CD4-positive, alpha-beta T cell (primary cell): ENCODE measurements at regions not wholly inside any gene's neighbourhood (a gene's known extent, or its start where the extent isn't known, plus 50 kb on each side); places are given as distances from the start of the nearest gene placed in this dataset.

Source experiments
- ATAC-seq: fragments of 200-7000 bp; cut with Tn5 transposase; one replicate; pipeline ENCODE4 v1.10.0; 2022; ENCODE audit warnings: mild to moderate bottlenecking; ENCODE audit not compliant: poor library complexity
- CTCF ChIA-PET: fragments of 350-600 bp; sonication (Branson Sonifier 250); formaldehyde crosslinking; loops from one replicate; lab custom pipeline; 2021; ENCODE audit warnings: antibody characterized with exemption, inconsistent platforms; lab: Charles Lee
- POLR2A ChIA-PET: fragments of 350-600 bp; sonication (Branson Sonifier 250); formaldehyde crosslinking; loops from one replicate; lab custom pipeline; 2021; ENCODE audit warnings: antibody characterized with exemption, inconsistent platforms; lab: Charles Lee
- DNase-seq, 14 experiments: peaks; one replicate each; pipeline ENCODE4 v3.0.0-alpha.2; 2013 to 2020; ENCODE audit warnings: mixed read lengths in 2 of 14
- H3K27ac ChIP-seq, 2 donors: one replicate each; pipeline versions ENCODE4 v1.5.1 to v1.7.0; 2013; ENCODE audit warnings: low read length in 2 of 2, low read depth in 1 of 2, mild to moderate bottlenecking in 1 of 2
- H3K27me3 ChIP-seq, 2 experiments: 1 replicate in 1 of 2; 2 replicates in 1 of 2; pipeline versions ENCODE4 v1.6.1 to v1.7.0; 2013; ENCODE audit warnings: low read length in 2 of 2, control low read depth in 1 of 2, mild to moderate bottlenecking in 1 of 2, moderate library complexity in 1 of 2; ENCODE audit not compliant: insufficient read depth in 2 of 2, control insufficient read depth in 1 of 2
- H3K36me3 ChIP-seq: one replicate; pipeline ENCODE4 v1.6.1; 2013; ENCODE audit warnings: low read length, control low read depth; ENCODE audit not compliant: insufficient read depth
- H3K4me1 ChIP-seq: one replicate; pipeline ENCODE4 v1.6.1; 2013; ENCODE audit warnings: low read length, control low read depth; ENCODE audit not compliant: insufficient read depth
- H3K4me3 ChIP-seq: one replicate; pipeline ENCODE4 v1.5.1; 2013; ENCODE audit warnings: mild to moderate bottlenecking, low read length, moderate library complexity
- H3K9me3 ChIP-seq, 2 experiments: 1 replicate in 1 of 2; 2 replicates in 1 of 2; pipeline versions ENCODE4 v1.6.1 to v1.7.0; 2013; ENCODE audit warnings: low read length in 2 of 2, mild to moderate bottlenecking in 2 of 2, control low read depth in 1 of 2, moderate library complexity in 1 of 2; ENCODE audit not compliant: control insufficient read depth in 1 of 2, insufficient read depth in 1 of 2
- H3K27ac Mint-ChIP-seq: one replicate; pipeline ENCODE4 v1.8.0; 2020; ENCODE audit warnings: mixed read lengths
- H3K27me3 Mint-ChIP-seq: one replicate; pipeline ENCODE4 v1.8.0; 2021; ENCODE audit warnings: mixed read lengths
- H3K36me3 Mint-ChIP-seq: one replicate; pipeline ENCODE4 v1.8.0; 2021; ENCODE audit warnings: low read depth, mixed read lengths
- H3K4me1 Mint-ChIP-seq: one replicate; pipeline ENCODE4 v1.8.0; 2021; ENCODE audit warnings: low read depth, mixed read lengths
- H3K4me3 Mint-ChIP-seq: one replicate; pipeline ENCODE4 v1.8.0; 2020; ENCODE audit warnings: mild to moderate bottlenecking, mixed read lengths
- H3K9me3 Mint-ChIP-seq: one replicate; pipeline ENCODE4 v1.8.0; 2020; ENCODE audit warnings: mixed read lengths
- CTCF ChIP-seq: fragments of 200-600 bp; IDR thresholded peaks from one replicate; pipeline ENCODE4 v1.8.0; 2022; ENCODE audit warnings: antibody characterized with exemption, mild to moderate bottlenecking
- intact Hi-C, 2 experiments: fragments of 100-400 bp; cut with DNase I in 1 of 2; cut with micrococcal nuclease in 1 of 2; formaldehyde crosslinking; loops; one replicate each; pipeline versions ENCODE4 v1.15.1 to v1.9.0; 2023 to 2025; cut with DNase I, micrococcal nuclease

DNA sequence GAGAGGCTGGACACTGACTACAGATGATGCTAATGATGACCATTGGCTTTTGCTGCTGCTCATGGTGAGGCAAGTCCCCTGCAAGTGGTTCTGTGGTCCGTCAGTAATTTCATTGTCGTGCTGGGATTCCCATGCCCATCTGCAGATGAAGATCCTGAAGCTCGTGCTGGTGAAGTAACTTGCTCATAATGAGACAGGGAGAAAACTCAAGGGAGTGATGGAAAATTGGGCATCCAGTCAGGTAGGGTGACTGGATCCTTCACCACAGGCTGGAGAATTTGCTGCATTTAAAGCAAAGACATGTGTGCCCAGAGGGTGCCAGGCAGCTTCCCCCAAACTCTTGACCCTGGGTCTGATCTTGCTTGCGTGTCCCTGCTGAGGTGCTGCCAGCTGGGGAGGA is 125.6 kb downstream of the TSN start:
- no peak for DNase-seq
- Mint-ChIP-seq H3K27ac (no peak overlapping the region), H3K4me3 (no peak overlapping the region), H3K9me3 (no peaks in the 10 kb centered on the region), H3K36me3 (no peaks in the 10 kb centered on the region), H3K4me1 (no peaks in the 10 kb centered on the region), H3K27me3 (peaks cover 29% of the 10 kb centered on the region)
- Histone ChIP-seq H3K27ac (no peak overlapping the region), H3K27me3 (peaks cover 0 to 4% of the 10 kb centered on the region in 2 experiments), H3K4me3 (no peak overlapping the region), H3K36me3 (no peaks in the 10 kb centered on the region), H3K9me3 (no peaks in the 10 kb centered on the region), H3K4me1 (no peaks in the 10 kb centered on the region)
- no peak for ATAC-seq
- intact Hi-C loops: no loop called here
- ChIA-PET CTCF (no interaction called here), POLR2A (no interaction called here)
- TF ChIP-seq CTCF: no peak

GRCh38 chr2:121881950-121882349 is 126.5 kb downstream of the TSN start:
- H3K27ac Mint-ChIP-seq: no peak overlapping the region
- ATAC-seq (no peak), DNase-seq (no peak)
- no peaks in the 10 kb centered on the region for H3K36me3 Mint-ChIP-seq
- H3K4me3 Mint-ChIP-seq: no peak overlapping the region
- peaks cover 29% of the 10 kb centered on the region for H3K27me3 Mint-ChIP-seq
- H3K9me3 ChIP-seq: no peaks in the 10 kb centered on the region
- H3K4me1 Mint-ChIP-seq: no peaks in the 10 kb centered on the region
- H3K4me3 ChIP-seq: no peak overlapping the region
- intact Hi-C loops: no loop called here
- POLR2A ChIA-PET: no interaction called here
- peaks cover 0 to 5% of the 10 kb centered on the region in 2 experiments for H3K27me3 ChIP-seq
- CTCF ChIA-PET: no interaction called here
- H3K27ac ChIP-seq: no peak overlapping the region
- no peaks in the 10 kb centered on the region for H3K4me1 ChIP-seq
- no peaks in the 10 kb centered on the region for H3K9me3 Mint-ChIP-seq
- TF ChIP-seq CTCF: no peak
- no peaks in the 10 kb centered on the region for H3K36me3 ChIP-seq

DNA sequence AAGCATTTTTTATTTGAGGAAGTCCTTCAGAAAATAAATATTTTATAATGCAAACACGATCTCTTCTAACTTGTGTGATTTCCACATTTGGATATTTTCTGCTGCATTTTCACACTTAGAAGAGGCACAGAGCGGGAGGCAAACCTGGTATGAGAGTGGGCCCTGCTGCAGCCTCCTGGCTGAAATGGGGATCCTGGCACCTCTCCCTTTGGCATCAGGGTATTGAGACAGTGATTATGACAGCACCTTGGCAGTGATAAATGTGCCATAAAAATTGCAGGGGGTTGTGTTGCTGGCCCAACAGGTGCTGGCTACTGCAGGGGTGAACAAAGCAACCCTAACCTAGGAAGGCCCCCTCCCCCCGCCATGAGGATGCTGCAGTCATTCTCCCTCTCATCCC is 128.6 kb downstream of the TSN start:
- peaks cover 22% of the 10 kb centered on the region for H3K27me3 Mint-ChIP-seq
- H3K9me3 ChIP-seq: no peaks in the 10 kb centered on the region
- H3K4me3 ChIP-seq: no peak overlapping the region
- no peaks in the 10 kb centered on the region for H3K36me3 Mint-ChIP-seq
- no peaks in the 10 kb centered on the region for H3K36me3 ChIP-seq
- H3K9me3 Mint-ChIP-seq: no peaks in the 10 kb centered on the region
- ChIA-PET POLR2A (no interaction called here), CTCF (no interaction called here)
- no peaks in the 10 kb centered on the region for H3K4me1 ChIP-seq
- H3K27ac ChIP-seq: no peak overlapping the region
- DNase-seq (no peak), ATAC-seq (no peak)
- H3K4me3 Mint-ChIP-seq: no peak overlapping the region
- H3K27ac Mint-ChIP-seq: no peak overlapping the region
- no peak for TF ChIP-seq CTCF
- H3K4me1 Mint-ChIP-seq: no peaks in the 10 kb centered on the region
- peaks cover 0 to 5% of the 10 kb centered on the region in 2 experiments for H3K27me3 ChIP-seq
- intact Hi-C loops: no loop called here
